HG02588 (cell line): ENCODE measurements at regions not wholly inside any gene's neighbourhood (a gene's known extent, or its start where the extent isn't known, plus 50 kb on each side); places are given as distances from the start of the nearest gene placed in this dataset.
"Not testable (repeated sequence)": the region's sequence is repeated elsewhere in the genome, so short reads cannot be mapped to it uniquely, and the experiment has no call there.

Experiments
- ATAC-seq: cut with Tn5 transposase; IDR thresholded peaks from one replicate; pipeline ENCODE4 v1.9.1; 2021; ENCODE audit warnings: mild to moderate bottlenecking, moderate library complexity; ENCODE audit not compliant: unreplicated experiment

GRCh38 chr5:131107128-131107527 is 57.9 kb downstream of the HINT1 start:
- ATAC-seq = no peak

DNA sequence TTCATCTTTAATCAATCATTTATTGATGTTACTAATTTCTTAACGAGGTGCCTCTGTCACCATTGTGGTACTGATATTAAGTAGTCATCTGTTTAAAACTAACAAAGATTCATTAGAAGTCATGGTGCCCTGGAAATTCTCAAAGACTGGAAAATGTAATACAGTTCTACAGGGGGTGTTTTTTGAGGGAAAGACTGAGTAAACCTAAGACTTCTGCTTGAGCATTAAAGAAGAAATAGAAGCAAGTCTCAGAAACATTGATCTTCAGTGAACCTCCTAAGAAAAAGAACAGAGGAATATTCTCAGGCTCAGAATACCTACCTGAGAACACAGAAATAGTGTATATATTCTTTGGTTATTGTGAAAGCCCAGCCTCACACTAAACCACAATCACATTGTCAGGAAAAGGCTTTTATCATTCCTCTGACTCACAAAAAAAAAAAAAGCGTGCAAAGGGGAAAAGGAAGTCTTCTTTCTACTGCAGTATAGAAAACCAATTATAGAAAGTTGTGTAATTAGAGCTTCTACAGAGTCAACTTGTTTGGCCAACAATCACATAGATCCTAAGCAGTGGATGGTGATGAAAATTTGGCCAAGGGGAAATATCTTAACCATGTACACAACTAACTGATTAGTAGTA is 60.8 kb downstream of the HINT1 start:
- ATAC-seq = no peak

DNA sequence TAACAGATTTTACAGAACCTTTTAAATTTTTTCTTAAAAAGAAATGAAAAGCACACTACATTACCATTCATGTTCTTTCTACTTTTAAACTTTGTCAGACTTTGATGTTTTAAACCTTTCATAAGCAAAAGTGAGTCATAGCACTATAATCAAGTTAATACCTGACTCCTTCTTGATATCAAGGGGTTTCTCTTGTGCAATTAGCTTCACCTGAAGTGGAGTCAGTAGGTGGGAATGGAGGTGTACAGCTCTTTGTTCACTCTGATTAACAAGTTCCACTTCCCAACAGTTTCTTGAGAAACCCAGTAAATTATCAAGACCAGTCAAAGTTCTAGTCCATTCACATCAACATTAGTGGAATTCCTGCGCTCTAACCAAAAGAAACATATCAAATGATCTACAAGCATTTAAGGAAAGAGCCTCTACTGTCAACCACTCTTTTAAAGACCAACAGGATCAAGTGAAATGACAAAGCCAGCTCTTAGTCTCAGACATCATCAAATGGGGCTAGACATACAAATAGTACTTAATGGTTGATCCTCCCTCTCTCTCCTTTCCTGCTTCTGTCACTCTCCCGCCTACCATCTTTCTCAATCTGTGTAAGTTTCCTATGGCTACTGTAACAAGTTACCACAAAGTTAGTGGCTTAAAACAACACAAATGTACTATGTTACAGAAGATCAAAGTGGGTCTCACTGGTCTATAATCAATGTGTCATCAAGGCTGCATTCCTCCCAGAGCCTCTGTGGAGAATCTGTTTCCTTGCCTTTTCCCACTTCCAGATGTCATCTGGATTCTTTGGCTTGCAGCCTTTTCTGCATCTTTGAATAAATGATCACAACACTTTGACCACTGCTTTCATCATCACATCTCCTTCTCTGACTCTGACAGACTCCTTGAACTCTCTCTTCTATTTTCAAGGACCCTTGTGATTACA is 68.0 kb downstream of the HINT1 start:
- no peak for ATAC-seq

DNA sequence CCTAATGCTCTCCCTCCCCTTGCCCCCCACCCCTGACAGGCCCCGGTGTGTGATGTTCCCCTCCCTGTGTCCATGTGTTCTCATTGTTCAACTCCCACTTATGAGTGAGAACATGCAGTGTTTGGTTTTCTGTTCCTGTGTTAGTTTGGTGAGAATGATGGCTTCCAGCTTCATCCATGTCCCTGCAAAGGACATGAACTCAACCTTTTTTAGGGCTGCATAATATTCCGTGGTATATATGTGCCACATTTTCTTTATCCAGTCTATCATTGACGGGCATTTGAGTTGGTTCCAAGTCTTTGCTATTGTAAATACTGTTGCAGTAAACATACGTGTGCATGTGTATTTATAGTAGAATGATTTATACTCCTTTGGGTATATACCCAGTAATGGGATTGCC is 69.5 kb downstream of the HINT1 start:
- not testable (repeated sequence) for ATAC-seq

DNA sequence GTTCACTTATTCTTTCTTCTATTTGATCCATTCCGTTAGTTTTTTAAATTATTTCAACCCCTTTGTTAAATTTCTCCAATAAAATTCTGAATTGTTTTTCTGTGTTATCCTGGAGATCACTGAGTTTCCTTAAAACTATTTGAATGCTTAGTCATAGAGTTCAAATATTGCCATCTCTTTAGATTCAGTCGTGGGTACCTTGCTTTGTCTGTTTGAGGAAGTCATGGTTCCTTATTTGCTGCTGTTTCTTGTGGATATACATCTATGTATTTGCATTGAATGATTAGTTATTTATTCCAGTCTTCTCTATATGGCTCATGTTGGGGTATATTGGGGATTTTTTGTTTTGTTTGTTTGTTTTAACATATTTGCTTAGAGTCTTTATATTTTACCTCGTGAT is 80.6 kb downstream of the HINT1 start:
- no peak for ATAC-seq

GRCh38 chr5:131081913-131082488 is 83.1 kb downstream of the HINT1 start:
- no peak for ATAC-seq

- ATAC-seq = no peak
Observed at GRCh38 chr5:131081374-131081773, 83.7 kb downstream of the HINT1 start.

GRCh38 chr5:131079232-131079631 is 85.8 kb downstream of the HINT1 start:
- no peak for ATAC-seq

DNA sequence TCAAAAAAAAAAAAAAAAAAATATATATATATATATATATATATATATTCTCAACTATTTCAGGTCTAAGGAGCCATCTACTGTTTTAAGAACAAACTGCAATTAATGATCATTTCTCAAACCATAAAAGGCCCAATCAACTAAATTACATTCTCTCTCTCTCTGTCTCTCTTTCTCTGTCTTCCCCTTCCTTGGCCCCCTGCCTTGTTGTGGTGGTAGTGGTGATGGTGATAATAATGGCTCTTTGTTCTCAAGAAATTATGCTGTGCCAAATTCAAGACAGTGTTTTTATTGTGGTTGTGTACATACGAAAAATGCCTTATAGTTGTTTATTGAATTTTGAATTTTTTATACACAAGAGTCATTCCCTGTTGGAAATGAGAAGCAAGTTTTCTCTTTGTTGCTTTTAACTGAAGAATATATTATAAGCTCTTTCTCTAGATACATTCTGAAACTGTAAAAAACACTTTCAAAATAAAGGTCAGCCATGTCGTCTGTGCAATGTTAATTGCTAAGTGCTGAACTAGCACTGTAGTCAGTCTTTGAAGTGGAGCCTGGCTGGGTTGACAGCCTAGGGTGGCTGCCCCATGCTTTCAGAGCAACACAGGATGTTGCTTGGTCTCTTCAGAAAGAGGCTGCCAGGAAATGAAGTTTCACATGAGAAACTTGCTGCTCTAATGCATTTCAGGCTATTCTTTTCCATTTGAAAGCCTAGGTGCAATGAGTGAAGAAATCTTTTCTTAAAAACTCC is 96.0 kb downstream of the HINT1 start:
- ATAC-seq = peak; percentile 90

DNA sequence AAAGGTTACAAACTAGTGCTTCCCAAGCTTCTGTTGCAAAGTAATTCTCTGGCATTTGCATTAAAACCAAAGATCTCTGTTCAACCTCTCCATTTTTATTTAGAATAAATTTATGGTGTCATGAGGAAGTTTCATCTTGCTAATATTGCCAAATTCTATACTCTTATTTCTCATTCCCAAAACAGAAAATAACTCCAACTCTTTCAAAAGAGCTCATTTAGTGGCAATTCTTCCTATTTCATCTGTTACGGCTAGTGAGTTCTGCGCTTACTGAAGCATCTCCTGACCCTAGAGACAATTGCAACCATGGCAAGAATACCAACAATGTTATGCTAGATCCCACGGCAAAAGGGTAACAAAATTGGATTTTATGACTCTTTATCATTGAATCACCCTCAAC is 97.0 kb downstream of the HINT1 start:
- ATAC-seq = no peak

DNA sequence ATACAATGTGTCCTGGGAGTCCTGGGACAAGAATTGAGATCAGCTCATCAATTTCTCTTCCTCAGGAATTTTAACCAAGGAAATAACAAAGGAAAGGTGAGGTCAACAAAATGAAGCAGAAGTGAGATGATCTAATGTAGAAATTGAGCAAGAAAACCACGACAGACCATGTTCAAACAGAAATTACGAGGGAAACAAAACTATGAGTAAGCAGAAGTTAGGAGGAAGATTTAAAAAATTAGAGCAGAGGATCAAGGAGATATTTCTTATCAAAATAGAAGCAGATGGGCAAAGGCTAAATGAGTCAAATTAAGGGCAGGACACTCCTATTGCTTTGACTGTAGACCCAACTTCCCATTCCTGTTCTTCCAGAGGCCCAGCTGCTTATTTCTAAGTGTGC is 97.4 kb downstream of the HINT1 start:
- no peak for ATAC-seq

DNA sequence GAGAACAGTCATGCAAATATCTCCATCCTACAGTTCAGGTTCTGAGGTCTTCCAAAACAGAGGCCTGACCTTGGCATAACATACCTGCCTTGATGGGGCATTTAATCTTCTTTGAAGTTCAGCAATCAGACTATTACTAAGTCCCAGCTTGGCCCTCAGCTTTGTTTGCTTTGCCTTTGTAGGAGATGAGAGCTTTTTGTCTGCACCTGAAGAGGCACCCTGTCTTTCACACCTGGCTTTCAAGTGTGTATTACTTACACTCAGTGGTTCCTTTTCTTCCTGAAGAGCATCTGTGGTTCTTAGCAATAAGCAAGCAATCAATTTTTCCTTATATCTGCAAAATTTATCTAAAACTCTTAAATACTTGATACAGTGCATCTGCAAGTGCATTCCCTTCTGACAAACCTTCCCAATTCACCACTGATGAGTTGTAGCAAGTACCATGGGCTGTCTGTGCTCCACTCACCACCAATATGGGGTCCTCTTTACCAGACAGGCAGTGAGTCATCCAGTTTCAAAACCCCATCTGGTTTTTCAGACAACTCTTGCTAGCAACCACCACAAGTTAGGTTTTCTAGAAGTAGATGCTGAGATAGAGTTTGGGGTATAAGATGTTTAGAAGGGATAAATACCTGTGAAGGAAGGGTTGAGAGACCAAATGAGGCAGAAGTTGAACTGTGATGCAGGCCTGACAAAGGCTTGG is 100.2 kb downstream of the HINT1 start:
- ATAC-seq = no peak

DNA sequence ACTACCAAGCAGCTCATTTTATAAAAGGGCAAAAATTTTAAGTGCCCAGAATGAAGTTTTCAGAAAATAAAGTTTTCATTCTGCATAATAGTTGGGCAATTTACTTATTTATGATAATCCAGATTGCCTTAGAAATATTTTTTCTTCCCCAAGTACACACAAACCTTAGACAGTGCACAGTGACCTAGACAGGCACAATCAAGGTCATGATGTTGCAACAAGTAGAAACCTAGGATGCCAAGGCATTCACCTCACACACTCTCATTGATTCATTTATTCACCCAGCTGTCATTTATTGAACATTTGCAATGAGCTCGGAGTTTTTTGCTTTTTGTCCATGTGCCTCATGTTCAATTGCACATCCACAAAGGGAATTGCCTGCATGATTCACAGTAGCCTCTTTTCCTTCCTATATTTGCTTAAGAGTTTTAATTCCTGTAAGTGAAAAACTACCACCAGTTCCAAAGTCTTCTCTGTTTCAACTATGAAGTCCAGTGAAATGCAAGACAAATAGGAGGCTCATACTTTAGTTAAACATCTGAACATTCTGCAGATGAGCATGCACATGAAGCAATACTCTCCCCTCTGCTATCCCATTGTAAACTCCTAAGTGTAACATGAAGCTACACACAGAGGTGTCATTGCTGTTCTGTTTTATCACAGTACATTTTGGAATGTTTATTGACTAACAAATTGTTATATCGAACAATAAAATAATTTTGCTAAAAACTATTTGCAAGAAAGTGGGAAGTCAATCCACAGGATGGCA is 122.9 kb downstream of the HINT1 start:
- ATAC-seq = no peak

- no peak for ATAC-seq
Observed at GRCh38 chr5:131023498-131023865, 141.6 kb downstream of the HINT1 start.

DNA sequence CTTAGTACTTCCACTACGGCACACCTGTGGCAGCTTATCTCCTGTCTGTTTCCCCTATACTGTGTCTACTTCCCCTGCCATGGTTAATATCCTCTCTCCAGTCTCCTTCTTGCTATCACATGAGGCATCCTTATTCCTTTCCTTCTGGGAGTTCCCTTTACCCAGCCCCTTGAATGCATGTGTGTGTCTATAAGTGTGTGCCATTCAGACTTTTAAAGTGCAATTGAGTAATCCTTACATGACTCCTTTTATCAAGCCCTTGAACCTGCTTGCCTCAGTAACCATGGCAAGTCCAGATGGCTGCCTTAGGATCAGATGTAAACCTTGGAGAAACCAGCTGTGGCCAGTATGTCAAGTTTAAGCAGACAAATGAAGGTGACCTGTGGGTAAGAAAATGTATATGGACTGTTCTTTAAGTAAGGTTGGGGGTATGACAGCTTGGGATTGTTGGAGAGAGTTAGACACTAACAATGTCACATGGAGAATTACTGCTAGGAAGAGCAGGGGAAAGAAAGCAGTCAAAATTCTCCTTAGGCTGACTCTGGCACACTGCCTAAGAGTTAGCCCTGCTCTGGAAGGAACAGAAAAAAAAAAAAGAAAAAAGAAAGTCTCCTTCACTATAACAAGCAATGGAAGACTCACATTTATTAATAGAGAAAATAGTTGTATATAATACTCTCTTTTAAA is 142.1 kb downstream of the HINT1 start:
- ATAC-seq = no peak

DNA sequence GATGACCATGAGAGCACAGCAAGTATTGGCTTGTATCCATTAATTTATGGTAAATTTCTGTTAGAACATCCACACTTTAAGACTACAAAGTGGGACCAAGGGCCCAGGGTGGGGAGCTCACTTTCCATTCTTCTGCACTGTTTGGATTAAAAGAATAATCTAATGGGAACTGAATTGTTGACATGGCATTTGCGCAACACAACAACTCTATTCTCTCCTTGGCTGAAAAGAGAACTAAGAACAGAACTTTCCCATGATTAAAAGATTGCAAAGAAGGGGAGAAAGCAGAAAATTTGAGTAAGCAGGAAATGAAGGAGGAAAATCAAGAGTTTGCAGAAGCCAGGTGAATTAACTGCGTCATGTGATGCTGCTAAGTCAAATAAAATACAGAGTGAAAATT is 143.4 kb downstream of the HINT1 start:
- no peak for ATAC-seq

- ATAC-seq = no peak
Observed at GRCh38 chr5:131019601-131020315, 145.3 kb downstream of the HINT1 start.

DNA sequence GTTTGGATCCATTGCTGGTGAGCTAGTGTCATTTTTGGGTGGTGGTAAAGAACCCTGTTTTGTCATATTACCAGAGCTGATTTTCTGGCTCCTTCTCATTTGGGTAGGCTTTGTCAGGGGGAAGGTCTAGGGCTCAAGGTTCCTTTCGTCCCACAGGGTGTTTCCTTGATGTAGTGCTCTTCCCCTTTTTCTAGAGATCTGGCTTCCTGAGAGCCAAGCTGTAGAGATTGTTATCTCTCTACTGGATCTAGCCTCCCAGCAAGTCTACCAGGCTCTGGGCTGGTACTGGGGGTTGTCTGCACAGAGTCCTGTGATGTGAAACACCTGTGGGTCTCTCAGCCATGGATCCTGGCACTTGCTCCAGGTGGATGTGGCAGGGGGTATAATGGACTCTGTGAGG is 145.9 kb downstream of the HINT1 start:
- ATAC-seq = no peak

DNA sequence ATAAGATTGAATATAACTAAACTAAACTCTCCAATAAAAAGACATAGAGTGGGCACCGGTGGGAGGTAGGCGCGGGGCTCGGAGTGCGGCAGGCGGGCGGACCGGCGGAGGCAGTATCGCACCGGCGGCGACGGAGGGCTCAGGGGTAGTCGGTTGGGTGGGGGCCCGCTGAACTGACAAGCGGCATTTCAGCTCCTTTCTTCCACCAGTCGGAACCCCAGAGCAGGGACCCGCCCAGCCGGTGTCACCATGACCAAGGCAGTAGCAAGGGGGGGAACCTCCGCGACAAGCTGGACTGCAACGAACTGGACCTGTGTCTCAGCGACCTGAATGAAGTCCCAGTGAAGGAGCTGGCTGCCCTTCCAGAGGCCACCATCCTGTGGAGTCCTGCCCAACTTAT is 156.7 kb downstream of the HINT1 start:
- no peak for ATAC-seq
